ENCODE measurements at regions not wholly inside any gene's neighbourhood (a gene's known extent, or its start where the extent isn't known, plus 50 kb on each side); places are given as distances from the start of the nearest gene placed in this dataset.

GRCh38 chr10:131034451-131034850 lies 277.1 kb downstream of the TCERG1L start:
- TF ChIP-seq, protein P1, sequence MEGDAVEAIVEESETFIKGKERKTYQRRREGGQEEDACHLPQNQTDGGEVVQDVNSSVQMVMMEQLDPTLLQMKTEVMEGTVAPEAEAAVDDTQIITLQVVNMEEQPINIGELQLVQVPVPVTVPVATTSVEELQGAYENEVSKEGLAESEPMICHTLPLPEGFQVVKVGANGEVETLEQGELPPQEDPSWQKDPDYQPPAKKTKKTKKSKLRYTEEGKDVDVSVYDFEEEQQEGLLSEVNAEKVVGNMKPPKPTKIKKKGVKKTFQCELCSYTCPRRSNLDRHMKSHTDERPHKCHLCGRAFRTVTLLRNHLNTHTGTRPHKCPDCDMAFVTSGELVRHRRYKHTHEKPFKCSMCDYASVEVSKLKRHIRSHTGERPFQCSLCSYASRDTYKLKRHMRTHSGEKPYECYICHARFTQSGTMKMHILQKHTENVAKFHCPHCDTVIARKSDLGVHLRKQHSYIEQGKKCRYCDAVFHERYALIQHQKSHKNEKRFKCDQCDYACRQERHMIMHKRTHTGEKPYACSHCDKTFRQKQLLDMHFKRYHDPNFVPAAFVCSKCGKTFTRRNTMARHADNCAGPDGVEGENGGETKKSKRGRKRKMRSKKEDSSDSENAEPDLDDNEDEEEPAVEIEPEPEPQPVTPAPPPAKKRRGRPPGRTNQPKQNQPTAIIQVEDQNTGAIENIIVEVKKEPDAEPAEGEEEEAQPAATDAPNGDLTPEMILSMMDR (IDR thresholded peaks at IDR 0.05; ENCODE audit: low read depth, low read length) = no peak
- no peak for TF ChIP-seq EZH2phosphoT487 (IDR thresholded peaks at IDR 0.05; ENCODE audit: low read depth)

Data from OCI-LY3 (cell line).